Immature natural killer cell (primary cell): ENCODE measurements at regions not wholly inside any gene's neighbourhood (a gene's known extent, or its start where the extent isn't known, plus 50 kb on each side); places are given as distances from the start of the nearest gene placed in this dataset.

Experiments used
- DNase-seq, 3 donors: peaks; one replicate each; pipeline ENCODE4 v3.0.0; 2022; ENCODE audit warnings: mixed read lengths in 1 of 3
- H3K27ac Mint-ChIP-seq, 6 donors: one replicate each; pipeline ENCODE4 v1.8.0; 2020; ENCODE audit warnings: mixed read lengths in 6 of 6, mild to moderate bottlenecking in 5 of 6, inconsistent platforms in 4 of 6, moderate library complexity in 3 of 6
- H3K27me3 Mint-ChIP-seq, 3 donors: one replicate each; pipeline ENCODE4 v1.8.0; 2020 to 2021; ENCODE audit warnings: low read depth in 3 of 3, mild to moderate bottlenecking in 3 of 3, mixed read lengths in 3 of 3, moderate library complexity in 3 of 3, inconsistent platforms in 1 of 3
- H3K36me3 Mint-ChIP-seq, 3 donors: one replicate each; pipeline ENCODE4 v1.8.0; 2020; ENCODE audit warnings: mixed read lengths in 3 of 3, inconsistent platforms in 2 of 3, mild to moderate bottlenecking in 2 of 3
- H3K4me1 Mint-ChIP-seq, 2 donors: one replicate each; pipeline ENCODE4 v1.8.0; 2020; ENCODE audit warnings: inconsistent platforms in 2 of 2, mild to moderate bottlenecking in 2 of 2, mixed read lengths in 2 of 2, moderate library complexity in 1 of 2
- H3K4me3 Mint-ChIP-seq, 5 donors: one replicate each; pipeline ENCODE4 v1.8.0; 2020; ENCODE audit warnings: mild to moderate bottlenecking in 5 of 5, mixed read lengths in 5 of 5, inconsistent platforms in 3 of 5, moderate library complexity in 3 of 5
- H3K9me3 Mint-ChIP-seq, 6 donors: one replicate each; pipeline ENCODE4 v1.8.0; 2020; ENCODE audit warnings: mild to moderate bottlenecking in 6 of 6, mixed read lengths in 6 of 6, inconsistent platforms in 4 of 6, moderate library complexity in 3 of 6

DNA sequence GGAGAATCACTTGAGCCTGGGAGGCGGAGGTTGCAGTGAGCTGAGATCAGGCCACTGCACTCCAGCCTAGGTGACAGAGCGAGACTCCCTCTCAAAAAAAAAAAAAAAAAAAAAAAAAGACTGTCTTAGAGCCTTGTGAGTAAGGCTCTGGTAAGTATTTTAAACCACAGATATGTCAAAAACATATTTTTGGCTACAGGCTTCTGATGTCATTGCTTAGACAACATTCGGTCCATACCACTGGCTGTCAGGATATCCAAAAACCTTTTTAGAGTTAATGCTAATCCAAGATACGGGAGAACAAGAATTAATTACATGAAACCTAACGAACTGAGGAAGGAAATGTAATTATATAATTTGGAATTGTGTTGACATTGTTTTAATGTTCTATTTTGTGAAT lies 999.5 kb upstream of the PABPC4L start:
- no peak for DNase-seq
- no peak overlapping the region for H3K27ac Mint-ChIP-seq
- peaks cover 0 to 19% (median 9%) of the 10 kb centered on the region in 6 donors for H3K9me3 Mint-ChIP-seq
- H3K4me3 Mint-ChIP-seq, result no peak overlapping the region
- H3K27me3 Mint-ChIP-seq, result peaks cover 0 to 2% (median 0%) of the 10 kb centered on the region in 3 donors
- H3K36me3 Mint-ChIP-seq, result no peaks in the 10 kb centered on the region
- H3K4me1 Mint-ChIP-seq, result no peaks in the 10 kb centered on the region

DNA sequence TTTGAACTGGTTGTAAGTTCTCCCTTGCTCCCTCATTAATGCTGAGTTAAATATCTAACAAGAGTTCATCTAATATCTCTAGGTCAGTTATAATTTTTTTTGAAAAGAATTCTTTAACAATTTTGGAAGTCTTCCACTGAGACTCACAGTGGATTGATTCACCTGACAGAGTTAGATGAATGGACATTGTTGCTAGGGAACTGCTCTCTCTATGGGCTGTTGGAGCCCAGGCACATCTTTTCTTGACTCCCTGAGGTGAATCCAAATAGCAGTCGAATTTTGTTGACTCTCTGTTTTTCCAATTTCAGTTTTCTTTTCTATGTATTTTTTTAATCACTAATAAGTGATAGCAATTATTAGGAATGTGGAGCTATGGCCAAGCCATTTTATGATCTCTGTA lies 996.1 kb upstream of the PABPC4L start:
- Mint-ChIP-seq H3K27me3 (peaks cover 0 to 2% (median 0%) of the 10 kb centered on the region in 3 donors), H3K27ac (no peak overlapping the region), H3K9me3 (peaks cover 2 to 38% (median 12%) of the 10 kb centered on the region in 6 donors), H3K4me1 (no peaks in the 10 kb centered on the region), H3K4me3 (no peak overlapping the region), H3K36me3 (no peaks in the 10 kb centered on the region)
- DNase-seq, result no peak

DNA sequence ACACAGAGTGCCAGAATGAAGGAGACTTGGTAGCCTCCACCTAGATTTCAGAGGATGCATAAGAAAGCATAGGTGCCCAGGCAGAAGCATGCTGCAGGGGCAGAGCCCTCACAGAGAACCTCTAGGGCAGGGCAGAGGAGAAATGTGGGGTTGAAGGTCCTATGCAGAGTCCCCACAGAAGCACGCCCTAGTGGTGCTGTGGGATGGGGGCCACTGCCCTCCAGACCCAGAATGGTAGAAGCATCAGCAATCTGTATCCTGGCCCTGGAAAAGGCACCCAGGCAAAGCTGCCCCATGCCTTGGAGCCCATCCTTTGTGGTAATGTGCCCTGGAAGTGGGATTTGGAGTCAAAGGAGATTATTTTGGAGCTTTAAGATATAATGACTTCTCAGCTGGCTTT lies 992.9 kb upstream of the PABPC4L start:
- Mint-ChIP-seq H3K9me3 (peaks cover 4 to 38% (median 20%) of the 10 kb centered on the region in 6 donors), H3K27ac (no peak overlapping the region)

DNA sequence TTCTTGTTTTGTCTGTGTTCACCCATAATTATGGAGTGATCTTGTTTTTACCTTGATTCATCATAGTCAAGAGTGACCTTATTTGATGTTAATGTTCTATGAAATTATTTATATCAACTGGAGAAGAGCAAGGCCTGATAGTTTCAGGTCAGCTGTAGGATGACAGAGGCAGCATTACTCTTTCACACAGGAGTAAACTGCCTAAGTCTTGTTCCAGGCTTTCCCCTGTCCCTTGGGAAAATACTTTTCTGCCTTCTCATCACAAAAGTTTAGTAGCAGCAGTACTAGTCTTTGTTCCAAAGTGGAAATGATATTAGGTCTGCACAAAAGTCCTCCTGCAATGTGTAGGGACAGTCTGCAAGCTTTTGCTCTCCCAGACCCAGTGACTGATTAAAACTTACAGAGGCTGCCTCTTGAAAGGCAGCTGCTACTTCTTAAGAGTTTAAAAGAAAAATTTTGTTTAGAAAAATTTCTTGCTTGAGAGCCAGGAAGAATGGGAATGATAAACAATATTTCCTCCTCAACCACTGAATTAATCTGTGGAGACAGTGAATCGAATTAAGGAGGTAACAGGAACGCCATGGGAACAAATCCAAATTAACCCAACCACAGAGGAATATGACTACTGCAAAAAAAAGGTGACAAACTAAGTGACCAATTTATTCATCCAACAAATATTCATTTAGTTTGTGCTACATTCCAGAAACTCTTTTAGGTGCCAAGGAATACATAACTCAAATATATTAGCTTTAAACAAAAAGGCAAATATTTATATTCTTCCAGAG lies 991.4 kb upstream of the PABPC4L start:
- H3K27me3 Mint-ChIP-seq, result peaks cover 0 to 2% (median 2%) of the 10 kb centered on the region in 3 donors
- H3K4me1 Mint-ChIP-seq, result no peaks in the 10 kb centered on the region
- H3K9me3 Mint-ChIP-seq, result peaks cover 4 to 40% (median 22%) of the 10 kb centered on the region in 6 donors
- no peak overlapping the region for H3K4me3 Mint-ChIP-seq
- H3K27ac Mint-ChIP-seq, result no peak overlapping the region
- no peak for DNase-seq
- no peaks in the 10 kb centered on the region for H3K36me3 Mint-ChIP-seq

More for the DNA sequence above, 992.9 kb upstream of the PABPC4L start:
- no peaks in the 10 kb centered on the region for H3K4me1 Mint-ChIP-seq
- H3K27me3 Mint-ChIP-seq, result peaks cover 0 to 2% (median 2%) of the 10 kb centered on the region in 3 donors
- no peak overlapping the region for H3K4me3 Mint-ChIP-seq
- no peaks in the 10 kb centered on the region for H3K36me3 Mint-ChIP-seq
- DNase-seq, result no peak

DNA sequence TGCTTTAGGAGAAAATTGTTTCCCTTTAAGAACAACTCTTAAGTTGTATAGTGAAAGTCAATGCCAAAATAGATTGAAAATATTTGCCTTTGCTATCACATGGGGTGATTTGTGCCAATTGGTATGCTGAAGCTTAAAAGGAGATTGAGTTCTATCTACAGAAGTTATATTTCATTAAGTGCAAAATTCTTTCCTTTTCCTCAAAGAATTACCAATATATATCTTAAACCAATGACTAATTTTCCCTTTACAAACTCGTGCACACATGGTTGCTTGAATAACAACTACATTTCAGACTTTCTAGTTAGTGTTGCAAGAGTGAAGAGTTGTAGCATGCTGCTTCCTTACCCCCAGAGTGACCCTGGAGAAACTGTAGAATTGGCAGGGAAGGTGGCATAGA lies 990.0 kb upstream of the PABPC4L start:
- Mint-ChIP-seq H3K27ac (no peak overlapping the region), H3K9me3 (peaks cover 4 to 35% (median 21%) of the 10 kb centered on the region in 6 donors), H3K36me3 (no peaks in the 10 kb centered on the region), H3K4me1 (no peaks in the 10 kb centered on the region), H3K27me3 (peaks cover 0 to 2% (median under 1%) of the 10 kb centered on the region in 3 donors), H3K4me3 (no peak overlapping the region)
- DNase-seq, result no peak

DNA sequence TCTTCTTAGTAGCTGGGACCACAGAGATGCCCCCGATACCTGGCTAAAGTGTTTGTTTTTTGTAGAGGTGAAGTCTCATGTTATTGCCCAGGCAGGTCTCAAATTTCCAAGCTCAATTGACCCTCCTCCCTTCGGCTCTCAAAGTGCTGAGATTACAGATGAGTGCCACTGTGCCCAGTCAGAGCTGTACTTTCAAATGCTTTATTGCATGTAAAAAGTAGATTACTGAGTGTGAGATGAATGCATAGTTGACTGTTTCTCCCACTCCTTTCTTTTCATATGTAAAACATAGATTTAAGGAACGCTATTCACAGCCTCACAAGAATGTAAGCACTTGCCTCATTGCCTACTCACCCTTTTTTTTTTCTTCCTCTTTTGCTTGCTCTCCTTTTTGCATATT lies 984.4 kb upstream of the PABPC4L start:
- no peaks in the 10 kb centered on the region for H3K27me3 Mint-ChIP-seq
- no peak for DNase-seq
- H3K36me3 Mint-ChIP-seq, result peaks cover 0 to 3% (median 0%) of the 10 kb centered on the region in 3 donors
- no peaks in the 10 kb centered on the region for H3K4me1 Mint-ChIP-seq
- H3K4me3 Mint-ChIP-seq, result no peak overlapping the region
- H3K9me3 Mint-ChIP-seq, result peaks cover 4 to 30% (median 19%) of the 10 kb centered on the region in 6 donors
- no peak overlapping the region for H3K27ac Mint-ChIP-seq

DNA sequence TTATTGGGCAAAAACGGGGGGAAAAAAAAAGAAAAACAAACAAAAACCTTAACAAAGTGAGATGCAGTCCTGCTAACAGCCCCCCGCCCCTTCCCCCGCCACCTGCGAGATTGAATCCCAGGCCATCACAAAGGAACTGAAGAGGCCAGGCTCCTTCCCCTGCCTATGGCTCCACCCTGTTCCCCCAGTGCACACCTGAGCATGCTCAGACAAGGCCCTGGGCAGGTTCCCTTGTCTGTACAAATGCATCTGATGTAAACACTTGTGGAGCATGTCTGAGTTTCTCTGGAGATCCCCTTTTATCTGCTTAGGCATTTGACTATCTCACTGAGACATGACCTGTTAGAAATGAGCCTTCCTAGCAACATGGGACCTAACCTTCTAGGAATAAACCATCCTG lies 983.7 kb upstream of the PABPC4L start:
- Mint-ChIP-seq H3K27ac (no peak overlapping the region), H3K36me3 (peaks cover 0 to 3% (median 0%) of the 10 kb centered on the region in 3 donors), H3K4me3 (no peak overlapping the region), H3K27me3 (no peaks in the 10 kb centered on the region), H3K9me3 (peaks cover 4 to 34% (median 26%) of the 10 kb centered on the region in 6 donors), H3K4me1 (no peaks in the 10 kb centered on the region)
- no peak for DNase-seq

DNA sequence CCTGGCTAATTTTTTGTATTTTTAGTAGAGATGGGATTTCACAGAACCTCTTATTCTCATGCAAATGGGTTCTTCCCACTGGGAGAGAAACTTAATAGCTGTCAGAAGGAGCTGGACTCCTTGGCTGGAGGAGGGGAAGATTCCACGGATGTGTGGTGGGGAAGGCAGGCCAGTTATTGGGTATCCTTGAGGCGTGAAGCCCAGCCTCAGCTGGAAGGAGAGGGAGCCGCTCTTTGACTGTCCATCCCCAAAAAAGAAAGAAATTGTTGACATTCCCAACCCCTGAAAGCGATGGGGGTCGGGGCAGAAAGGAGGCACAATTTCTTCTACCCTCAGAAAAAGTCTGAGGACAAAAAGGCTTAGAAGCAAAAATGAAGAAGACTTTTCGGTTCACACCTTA lies 983.1 kb upstream of the PABPC4L start:
- DNase-seq, result no peak
- Mint-ChIP-seq H3K27ac (no peak overlapping the region), H3K27me3 (no peaks in the 10 kb centered on the region), H3K9me3 (peaks cover 3 to 34% (median 28%) of the 10 kb centered on the region in 6 donors), H3K4me1 (no peaks in the 10 kb centered on the region), H3K36me3 (peaks cover 0 to 3% (median 0%) of the 10 kb centered on the region in 3 donors), H3K4me3 (no peak overlapping the region)

DNA sequence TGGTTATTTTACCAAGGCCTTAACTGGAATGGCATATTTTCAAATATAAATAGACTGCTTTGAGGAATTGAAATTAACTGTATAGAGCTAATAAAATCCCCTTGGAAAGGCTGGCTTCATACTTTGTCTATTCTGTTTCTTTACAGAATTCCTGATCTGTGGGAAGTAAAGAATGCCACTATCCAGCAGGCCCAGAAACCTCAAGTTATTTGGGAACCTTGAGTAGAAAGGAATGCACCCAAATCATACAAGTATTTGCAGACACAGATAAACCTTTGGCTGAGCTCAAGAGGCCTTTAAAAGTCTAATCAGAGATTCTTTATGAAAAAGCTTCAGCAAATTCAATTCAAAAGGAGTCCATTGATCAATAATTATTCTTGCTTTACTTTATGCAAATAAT lies 975.7 kb upstream of the PABPC4L start:
- peaks cover 0 to 1% (median 0%) of the 10 kb centered on the region in 3 donors for H3K27me3 Mint-ChIP-seq
- H3K4me3 Mint-ChIP-seq, result no peak overlapping the region
- no peaks in the 10 kb centered on the region for H3K4me1 Mint-ChIP-seq
- H3K36me3 Mint-ChIP-seq, result no peaks in the 10 kb centered on the region
- DNase-seq, result no peak
- no peak overlapping the region for H3K27ac Mint-ChIP-seq
- peaks cover 3 to 26% (median 20%) of the 10 kb centered on the region in 6 donors for H3K9me3 Mint-ChIP-seq

DNA sequence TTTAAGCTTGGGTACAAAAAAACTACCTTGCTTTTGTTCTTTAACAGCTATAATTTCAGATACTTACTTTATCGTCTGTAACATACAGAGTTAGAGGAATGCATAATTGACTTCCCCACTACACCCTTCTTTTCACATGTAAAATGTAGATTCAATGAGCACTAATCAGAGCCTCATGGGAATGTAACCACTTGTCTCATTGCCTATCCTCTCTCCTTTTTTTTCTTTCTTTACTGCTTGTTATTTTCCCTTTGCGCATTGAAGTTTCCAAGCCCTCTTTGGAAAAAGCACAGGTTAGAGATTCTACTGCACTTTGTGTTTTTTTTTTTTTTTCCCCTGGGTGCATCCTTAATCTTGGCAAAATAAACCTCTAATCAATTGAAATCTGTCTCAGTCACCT lies 965.1 kb upstream of the PABPC4L start:
- H3K36me3 Mint-ChIP-seq, result no peaks in the 10 kb centered on the region

DNA sequence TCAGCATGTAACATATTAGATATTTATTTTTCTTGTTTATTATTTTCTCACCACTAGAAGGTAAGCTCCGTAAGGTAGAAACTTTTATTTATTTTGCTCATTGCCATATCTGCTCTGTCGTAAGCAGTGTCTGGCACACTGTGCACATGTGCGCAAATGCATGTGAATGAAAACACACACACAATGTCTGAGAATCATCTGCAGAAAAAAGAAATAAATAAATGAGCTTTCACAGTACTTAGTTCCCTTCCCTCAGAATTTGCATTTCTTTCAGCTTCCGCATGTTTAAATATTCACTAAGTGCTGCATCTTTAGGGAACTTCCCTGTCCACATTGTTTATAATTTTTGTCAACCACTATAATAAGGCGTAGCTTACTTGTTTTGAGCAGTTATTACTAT lies 963.0 kb upstream of the PABPC4L start:
- Mint-ChIP-seq H3K36me3 (no peaks in the 10 kb centered on the region), H3K27me3 (no peaks in the 10 kb centered on the region), H3K9me3 (peaks cover 2 to 27% (median 11%) of the 10 kb centered on the region in 6 donors), H3K4me1 (no peaks in the 10 kb centered on the region), H3K4me3 (no peak overlapping the region), H3K27ac (no peak overlapping the region)
- no peak for DNase-seq

More for the DNA sequence above, 965.1 kb upstream of the PABPC4L start:
- Mint-ChIP-seq H3K27ac (no peak overlapping the region), H3K4me1 (no peaks in the 10 kb centered on the region), H3K27me3 (no peaks in the 10 kb centered on the region), H3K4me3 (no peak overlapping the region), H3K9me3 (peaks cover 1 to 37% (median 15%) of the 10 kb centered on the region in 6 donors)
- no peak for DNase-seq

DNA sequence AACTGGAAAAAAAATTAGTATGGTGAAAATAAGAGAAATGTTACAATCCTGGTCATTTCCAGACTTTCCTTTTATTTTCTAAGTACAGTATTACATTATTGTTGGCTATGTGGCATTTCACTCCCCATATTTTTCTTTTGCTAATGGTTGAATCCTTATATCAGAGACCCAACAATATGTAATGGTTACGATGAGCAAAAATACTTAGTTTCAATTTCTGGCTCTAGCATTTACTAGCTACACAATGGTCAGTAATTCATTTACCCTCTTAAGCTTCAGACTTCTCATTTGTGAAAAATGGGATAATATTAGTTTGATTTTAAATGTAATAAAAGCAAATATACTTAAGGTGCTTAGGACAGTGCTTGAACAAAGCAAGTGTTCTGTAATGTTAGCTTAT lies 942.9 kb upstream of the PABPC4L start:
- peaks cover 0 to 2% (median 0%) of the 10 kb centered on the region in 3 donors for H3K27me3 Mint-ChIP-seq
- H3K4me3 Mint-ChIP-seq, result no peak overlapping the region
- no peaks in the 10 kb centered on the region for H3K4me1 Mint-ChIP-seq
- DNase-seq, result no peak
- H3K36me3 Mint-ChIP-seq, result no peaks in the 10 kb centered on the region
- H3K9me3 Mint-ChIP-seq, result peaks cover 1 to 36% (median 6%) of the 10 kb centered on the region in 6 donors
- no peak overlapping the region for H3K27ac Mint-ChIP-seq

DNA sequence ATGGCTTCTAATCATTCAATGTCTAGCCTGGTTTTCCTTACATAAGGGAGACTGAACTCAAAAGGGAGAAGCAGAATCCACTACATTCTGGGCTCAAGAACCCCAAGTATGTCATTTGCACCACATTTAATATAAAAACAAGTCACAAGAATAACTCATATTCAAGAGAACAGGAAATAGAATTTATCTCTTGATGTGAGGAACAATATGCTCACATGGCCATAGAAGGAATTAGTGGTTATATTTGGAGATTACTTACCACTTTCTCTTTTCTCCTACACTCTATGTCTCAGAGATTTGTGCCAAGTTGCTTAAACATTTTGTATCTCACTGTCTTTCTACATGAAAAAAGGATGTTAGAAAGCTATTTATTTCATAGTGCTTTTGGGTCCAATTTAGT lies 922.6 kb upstream of the PABPC4L start:
- no peak for DNase-seq
- Mint-ChIP-seq H3K27me3 (no peaks in the 10 kb centered on the region), H3K4me1 (no peaks in the 10 kb centered on the region), H3K9me3 (peaks cover 1 to 34% (median 27%) of the 10 kb centered on the region in 6 donors), H3K36me3 (no peaks in the 10 kb centered on the region), H3K27ac (no peak overlapping the region), H3K4me3 (no peak overlapping the region)

DNA sequence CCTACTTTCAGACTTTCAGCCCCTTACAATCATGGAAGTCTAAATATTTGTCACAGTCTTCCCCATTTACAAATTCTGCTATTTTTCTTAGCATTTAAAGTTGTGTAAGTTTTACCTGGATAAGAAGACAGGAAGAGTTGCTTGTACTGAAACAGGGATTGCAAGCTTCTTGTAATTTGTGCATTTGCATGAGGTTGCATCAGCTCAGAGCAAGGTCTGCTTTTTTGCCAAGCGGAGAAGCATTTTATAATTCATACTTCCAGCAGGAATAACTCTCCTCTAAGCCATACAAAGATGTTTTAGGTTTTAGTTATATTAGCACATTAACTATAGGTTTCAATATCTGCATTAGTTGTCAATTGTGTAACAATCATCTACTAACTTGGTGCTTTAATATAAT lies 922.0 kb upstream of the PABPC4L start:
- Mint-ChIP-seq H3K4me3 (no peak overlapping the region), H3K27ac (no peak overlapping the region), H3K4me1 (no peaks in the 10 kb centered on the region), H3K27me3 (no peaks in the 10 kb centered on the region), H3K9me3 (peaks cover 1 to 36% (median 28%) of the 10 kb centered on the region in 6 donors), H3K36me3 (no peaks in the 10 kb centered on the region)
- DNase-seq, result no peak

DNA sequence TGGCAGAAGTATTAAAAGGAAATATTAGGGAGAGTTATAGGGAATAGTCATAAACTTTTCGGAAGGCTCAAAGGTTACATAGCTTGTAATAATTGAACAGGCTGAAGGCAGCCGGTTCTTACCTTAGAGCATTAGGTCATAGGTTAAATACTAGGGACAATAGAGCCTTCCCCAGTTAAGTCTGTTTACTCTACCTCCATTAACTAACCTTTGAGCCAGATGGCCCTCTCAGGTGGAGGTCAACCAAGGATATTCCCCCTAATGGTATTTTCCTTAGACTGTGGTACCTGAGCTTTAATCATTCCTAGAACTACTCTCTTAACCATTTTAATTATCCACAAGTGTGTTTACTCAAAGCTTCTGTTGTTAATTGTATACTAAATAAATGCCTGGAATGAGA lies 920.9 kb upstream of the PABPC4L start:
- Mint-ChIP-seq H3K4me3 (no peak overlapping the region), H3K27me3 (no peaks in the 10 kb centered on the region), H3K4me1 (no peaks in the 10 kb centered on the region), H3K27ac (no peak overlapping the region), H3K36me3 (no peaks in the 10 kb centered on the region), H3K9me3 (peaks cover 3 to 34% (median 27%) of the 10 kb centered on the region in 6 donors)
- no peak for DNase-seq
